ENCODE measurements at regions not wholly inside any gene's neighbourhood (a gene's known extent, or its start where the extent isn't known, plus 50 kb on each side); places are given as distances from the start of the nearest gene placed in this dataset.

- no peak for DNase-seq (ENCODE audit: extremely low read depth, low read depth)
- no peak overlapping the region for H3K4me3 ChIP-seq (replicated peaks; ENCODE audit: low read depth, low read length)
- TF ChIP-seq CTCF (IDR thresholded peaks at IDR 0.05; ENCODE audit: low read depth, low read length, missing control alignments): no peak
These were observed 204.9 kb upstream of the TWIST2 start for GRCh38 chr2:238642973-238643372.

- no peak for DNase-seq (ENCODE audit: extremely low read depth, low read depth)
- no peak overlapping the region for H3K4me3 ChIP-seq (replicated peaks; ENCODE audit: low read depth, low read length)
- no peak for TF ChIP-seq CTCF (IDR thresholded peaks at IDR 0.05; ENCODE audit: low read depth, low read length, missing control alignments)
These were observed 204.4 kb upstream of the TWIST2 start for GRCh38 chr2:238643400-238643907.

GRCh38 chr2:238644095-238645081 lies 203.5 kb upstream of the TWIST2 start:
- H3K4me3 ChIP-seq (replicated peaks; ENCODE audit: low read depth, low read length): no peak overlapping the region
- DNase-seq (ENCODE audit: extremely low read depth, low read depth): no peak
- no peak for TF ChIP-seq CTCF (IDR thresholded peaks at IDR 0.05; ENCODE audit: low read depth, low read length, missing control alignments)

GRCh38 chr2:238645095-238645494 lies 202.8 kb upstream of the TWIST2 start:
- H3K4me3 ChIP-seq (replicated peaks; ENCODE audit: low read depth, low read length): no peak overlapping the region
- TF ChIP-seq CTCF (IDR thresholded peaks at IDR 0.05; ENCODE audit: low read depth, low read length, missing control alignments): no peak
- no peak for DNase-seq (ENCODE audit: extremely low read depth, low read depth)

GRCh38 chr2:238645716-238646115 lies 202.2 kb upstream of the TWIST2 start:
- no peak for DNase-seq (ENCODE audit: extremely low read depth, low read depth)
- TF ChIP-seq CTCF (IDR thresholded peaks at IDR 0.05; ENCODE audit: low read depth, low read length, missing control alignments): no peak
- no peak overlapping the region for H3K4me3 ChIP-seq (replicated peaks; ENCODE audit: low read depth, low read length)

GRCh38 chr2:238646281-238646680 lies 201.6 kb upstream of the TWIST2 start:
- DNase-seq (ENCODE audit: extremely low read depth, low read depth): no peak
- no peak for TF ChIP-seq CTCF (IDR thresholded peaks at IDR 0.05; ENCODE audit: low read depth, low read length, missing control alignments)
- H3K4me3 ChIP-seq (replicated peaks; ENCODE audit: low read depth, low read length): no peak overlapping the region

All from HFF-Myc (cell line).